ENCODE measurements at regions not wholly inside any gene's neighbourhood (a gene's known extent, or its start where the extent isn't known, plus 50 kb on each side); places are given as distances from the start of the nearest gene placed in this dataset.

GRCh38 chr11:88415495-88415894 is 78.0 kb upstream of the CTSC start:
- TF ChIP-seq POLR2A (IDR thresholded peaks at IDR 0.05) (no peak), CTCF (IDR thresholded peaks at IDR 0.05) (no peak), POLR2AphosphoS5 (IDR thresholded peaks at IDR 0.05) (no peak), EP300 (IDR thresholded peaks at IDR 0.05) (no peak)
